HCT116 (cell line): ENCODE measurements at regions not wholly inside any gene's neighbourhood (a gene's known extent, or its start where the extent isn't known, plus 50 kb on each side); places are given as distances from the start of the nearest gene placed in this dataset.

Experiments
- ATAC-seq: fragments of 200-7000 bp; cut with Tn5 transposase; 2 replicates; pipeline ENCODE4 v1.9.1; 2020; ENCODE audit warnings: mild to moderate bottlenecking, moderate library complexity
- BruUV-seq: library from RNA; stranded (reverse); fragments of 400-500 nt; replicated peaks from 2 replicates; lab custom pipeline; 2021; lab: Mats Ljungman, UMichigan
- CTCF ChIA-PET: fragments of 300-600 bp; sonication (Branson Sonifier 250); formaldehyde crosslinking; loops from one replicate; lab custom pipeline; 2021; ENCODE audit warnings: antibody characterized with exemption; lab: Charles Lee
- POLR2A ChIA-PET: fragments of 300-600, 350-600 bp; sonication (Branson Sonifier 250); formaldehyde crosslinking; loops from one replicate; lab custom pipeline; 2021; ENCODE audit warnings: antibody characterized with exemption; lab: Charles Lee
- RAD21 ChIA-PET, 2 experiments: fragments of 300-600 bp; sonication (Branson Sonifier 250); formaldehyde crosslinking; loops; one replicate each; lab custom pipeline; 2023; ENCODE audit warnings: low total read pairs in 2 of 2; ENCODE audit not compliant: uncharacterized antibody in 2 of 2, unreplicated experiment in 2 of 2, low non-redundant PET in 1 of 2; lab: Charles Lee
- DNase-seq: peaks from one replicate; pipeline ENCODE4 v3.0.0-alpha.2; 2010; ENCODE audit warnings: low read depth, low spot score
- H2AFZ ChIP-seq: fragments of 200-600 bp; shearing (Covaris generic), sonication (generic); 2 replicates; pipeline ENCODE4 v1.6.1; 2017; ENCODE audit warnings: low read depth, mixed run types, mixed read lengths, antibody characterized with exemption, low read length; ENCODE audit not compliant: poor library complexity, severe bottlenecking
- H3K27ac ChIP-seq: 2 replicates; pipeline ENCODE4 v1.5.1; 2012; ENCODE audit warnings: low read depth, low read length
- H3K27me3 ChIP-seq: fragments of 200-600 bp; sonication (generic); 2 replicates; pipeline ENCODE4 v1.6.1; 2016; ENCODE audit warnings: mixed run types, low read length, mixed read lengths; ENCODE audit not compliant: insufficient read depth
- H3K36me3 ChIP-seq, 2 experiments: fragments of 200-500 bp in 1 of 2; fragments of 200-600 bp in 1 of 2; sonication (Bioruptor generic) in 1 of 2; sonication (generic) in 1 of 2; 2 replicates each; pipeline versions ENCODE4 v1.5.1 to v1.6.1; 2014 to 2016; ENCODE audit warnings: low read length in 2 of 2, inconsistent platforms in 1 of 2, mixed read lengths in 1 of 2, mixed run types in 1 of 2; ENCODE audit not compliant: insufficient read depth in 2 of 2, control insufficient read depth in 1 of 2
- H3K4me1 ChIP-seq, 2 experiments: fragments of 200-600 bp in 1 of 2; sonication (generic) in 1 of 2; 2 replicates each; pipeline versions ENCODE4 v1.5.1 to v1.6.1; 2012 to 2017; ENCODE audit warnings: low read length in 2 of 2, inconsistent platforms in 1 of 2, mild to moderate bottlenecking in 1 of 2, mixed read lengths in 1 of 2, mixed run types in 1 of 2, moderate library complexity in 1 of 2; ENCODE audit not compliant: insufficient read depth in 2 of 2, control insufficient read depth in 1 of 2
- H3K4me2 ChIP-seq: fragments of 200-600 bp; sonication (generic); 2 replicates; pipeline ENCODE4 v1.6.1; 2017; ENCODE audit warnings: mixed run types, low read length, mixed read lengths
- H3K4me3 ChIP-seq, 2 experiments: fragments of 200-600 bp in 1 of 2; sonication (generic) in 1 of 2; replicated peaks in 1 of 2; 2 replicates each; pipeline ENCODE4 v1.5.1; 2011 to 2016; ENCODE audit warnings: low read length in 2 of 2, control low read depth in 1 of 2, low read depth in 1 of 2, mild to moderate bottlenecking in 1 of 2, mixed read lengths in 1 of 2, mixed run types in 1 of 2
- H3K79me2 ChIP-seq: fragments of 200-600 bp; sonication (generic); 2 replicates; pipeline ENCODE4 v1.6.1; 2017; ENCODE audit warnings: mild to moderate bottlenecking, mixed run types, low read length, moderate library complexity, mixed read lengths; ENCODE audit not compliant: insufficient read depth
- H3K9ac ChIP-seq: fragments of 200-600 bp; sonication (generic); 2 replicates; pipeline ENCODE4 v1.6.1; 2016; ENCODE audit warnings: low read length, mixed read lengths
- H3K9me2 ChIP-seq: fragments of 200-600 bp; sonication (generic), shearing (Covaris generic); 2 replicates; pipeline ENCODE4 v1.6.1; 2017; ENCODE audit warnings: mixed run types, mild to moderate bottlenecking, moderate library complexity; ENCODE audit not compliant: insufficient read depth
- H3K9me3 ChIP-seq, 2 experiments: fragments of 200-500 bp in 1 of 2; fragments of 200-600 bp in 1 of 2; sonication (Bioruptor generic) in 1 of 2; sonication (generic) in 1 of 2; 2 replicates each; pipeline ENCODE4 v1.6.1; 2014 to 2017; ENCODE audit warnings: low read length in 2 of 2, mixed read lengths in 2 of 2, inconsistent platforms in 1 of 2, low read depth in 1 of 2, mild to moderate bottlenecking in 1 of 2, mixed run types in 1 of 2, moderate library complexity in 1 of 2; ENCODE audit not compliant: control insufficient read depth in 1 of 2, insufficient read depth in 1 of 2
- H4K20me1 ChIP-seq: fragments of 200-600 bp; sonication (generic), shearing (Covaris generic); 2 replicates; pipeline ENCODE4 v1.6.1; 2017; ENCODE audit warnings: mixed run types, mild to moderate bottlenecking, moderate library complexity; ENCODE audit not compliant: insufficient read depth
- CBX3 ChIP-seq: IDR thresholded peaks from 2 replicates; pipeline ENCODE4 v1.6.1; 2012; ENCODE audit warnings: low read depth
- ELF1 ChIP-seq: IDR thresholded peaks from 2 replicates; pipeline ENCODE4 v1.6.1; 2012; ENCODE audit warnings: low read depth, borderline replicate concordance
- JUND ChIP-seq: IDR thresholded peaks from 2 replicates; pipeline ENCODE4 v1.6.1; 2012
- POLR2A ChIP-seq: IDR thresholded peaks from 2 replicates; pipeline ENCODE4 v1.7.0; 2011; ENCODE audit warnings: borderline replicate concordance; ENCODE audit not compliant: insufficient read depth, insufficient read length; ENCODE audit errors: extremely low read depth
- POLR2AphosphoS5 ChIP-seq: IDR thresholded peaks from 2 replicates; pipeline ENCODE4 v1.6.1; 2011; ENCODE audit warnings: mild to moderate bottlenecking, low read depth, low read length, moderate library complexity
- SRF ChIP-seq: IDR thresholded peaks from 2 replicates; pipeline ENCODE4 v1.6.1; 2012; ENCODE audit warnings: low read depth
- TCF7L2 ChIP-seq: IDR thresholded peaks from 2 replicates; pipeline ENCODE4 v1.7.0; 2011; ENCODE audit warnings: borderline replicate concordance, inconsistent platforms; ENCODE audit not compliant: insufficient read depth, insufficient read length; ENCODE audit errors: extremely low read depth
- ZNF274 ChIP-seq: fragments of 200-500 bp; sonication (Bioruptor generic); IDR thresholded peaks from 2 replicates; pipeline ENCODE4 v1.6.1; 2014; ENCODE audit warnings: mild to moderate bottlenecking, low read depth, low read length, inconsistent platforms
- intact Hi-C: fragments of 100-400 bp; cut with micrococcal nuclease; formaldehyde crosslinking; loops from 2 replicates; pipeline ENCODE4 v1.10.0; 2022
- TF ChIP-seq, protein P1 (sequence below): IDR thresholded peaks from 2 replicates; pipeline ENCODE4 v1.6.1; 2011; ENCODE audit warnings: mild to moderate bottlenecking, low read length, moderate library complexity; ENCODE audit not compliant: insufficient replicate concordance; ENCODE audit errors: extremely low read depth
- TF ChIP-seq, protein P2 (sequence below): IDR thresholded peaks from 2 replicates; pipeline ENCODE4 v1.6.1; 2012
- TF ChIP-seq, protein P3 (sequence below): IDR thresholded peaks from 2 replicates; pipeline ENCODE4 v1.6.1; 2012; ENCODE audit warnings: low read depth

DNA sequence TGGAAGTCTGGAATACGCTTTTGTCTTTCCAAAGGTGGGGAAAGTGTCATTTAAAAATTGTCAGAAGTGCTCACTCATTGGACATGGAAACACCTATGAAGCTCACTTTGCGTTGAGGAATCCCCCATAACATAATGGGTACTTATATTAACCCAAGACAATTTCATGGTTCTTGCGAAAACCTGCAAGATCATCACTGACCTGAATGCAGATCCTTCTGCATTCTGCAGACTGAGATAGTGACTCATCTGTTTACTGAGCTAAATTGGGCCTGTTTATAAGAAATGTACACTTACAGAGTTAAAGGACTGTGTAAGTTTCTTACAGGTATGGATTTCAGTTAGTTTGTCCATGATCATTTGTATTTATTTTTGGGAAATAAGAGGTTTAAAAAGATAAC lies 153.0 kb downstream of the HMHB1 start:
- Histone ChIP-seq H4K20me1 (no peaks in the 10 kb centered on the region), H3K4me3 (no peak overlapping the region), H3K9ac (no peak overlapping the region), H3K79me2 (no peaks in the 10 kb centered on the region), H3K9me3 (no peaks in the 10 kb centered on the region), H3K4me2 (no peak overlapping the region), H3K36me3 (no peaks in the 10 kb centered on the region), H3K9me2 (no peaks in the 10 kb centered on the region), H2AFZ (no peak overlapping the region), H3K27ac (no peak overlapping the region), H3K27me3 (no peaks in the 10 kb centered on the region), H3K4me1 (no peaks in the 10 kb centered on the region)
- intact Hi-C loops, result loop anchor here (5.0 kb wide), 3 partner anchors 138 to 1043 kb away; no protein-coding TSS in a partner anchor
- ChIA-PET POLR2A (no interaction called here), CTCF (no interaction called here), RAD21 (no interaction called here)
- ATAC-seq, result no peak
- DNase-seq, result no peak
- BruUV-seq, result no TSS peak
- no peak for TF ChIP-seq TCF7L2
- TF ChIP-seq CBX3, result no peak
- no peak for TF ChIP-seq ELF1
- TF ChIP-seq POLR2AphosphoS5, result no peak
- TF ChIP-seq, protein P1, sequence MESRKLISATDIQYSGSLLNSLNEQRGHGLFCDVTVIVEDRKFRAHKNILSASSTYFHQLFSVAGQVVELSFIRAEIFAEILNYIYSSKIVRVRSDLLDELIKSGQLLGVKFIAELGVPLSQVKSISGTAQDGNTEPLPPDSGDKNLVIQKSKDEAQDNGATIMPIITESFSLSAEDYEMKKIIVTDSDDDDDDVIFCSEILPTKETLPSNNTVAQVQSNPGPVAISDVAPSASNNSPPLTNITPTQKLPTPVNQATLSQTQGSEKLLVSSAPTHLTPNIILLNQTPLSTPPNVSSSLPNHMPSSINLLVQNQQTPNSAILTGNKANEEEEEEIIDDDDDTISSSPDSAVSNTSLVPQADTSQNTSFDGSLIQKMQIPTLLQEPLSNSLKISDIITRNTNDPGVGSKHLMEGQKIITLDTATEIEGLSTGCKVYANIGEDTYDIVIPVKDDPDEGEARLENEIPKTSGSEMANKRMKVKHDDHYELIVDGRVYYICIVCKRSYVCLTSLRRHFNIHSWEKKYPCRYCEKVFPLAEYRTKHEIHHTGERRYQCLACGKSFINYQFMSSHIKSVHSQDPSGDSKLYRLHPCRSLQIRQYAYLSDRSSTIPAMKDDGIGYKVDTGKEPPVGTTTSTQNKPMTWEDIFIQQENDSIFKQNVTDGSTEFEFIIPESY, result no peak
- TF ChIP-seq JUND, result no peak
- no peak for TF ChIP-seq SRF
- no peak for TF ChIP-seq ZNF274
- TF ChIP-seq, protein P2, sequence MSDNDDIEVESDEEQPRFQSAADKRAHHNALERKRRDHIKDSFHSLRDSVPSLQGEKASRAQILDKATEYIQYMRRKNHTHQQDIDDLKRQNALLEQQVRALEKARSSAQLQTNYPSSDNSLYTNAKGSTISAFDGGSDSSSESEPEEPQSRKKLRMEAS, result no peak
- no peak for TF ChIP-seq POLR2A
- TF ChIP-seq, protein P3, sequence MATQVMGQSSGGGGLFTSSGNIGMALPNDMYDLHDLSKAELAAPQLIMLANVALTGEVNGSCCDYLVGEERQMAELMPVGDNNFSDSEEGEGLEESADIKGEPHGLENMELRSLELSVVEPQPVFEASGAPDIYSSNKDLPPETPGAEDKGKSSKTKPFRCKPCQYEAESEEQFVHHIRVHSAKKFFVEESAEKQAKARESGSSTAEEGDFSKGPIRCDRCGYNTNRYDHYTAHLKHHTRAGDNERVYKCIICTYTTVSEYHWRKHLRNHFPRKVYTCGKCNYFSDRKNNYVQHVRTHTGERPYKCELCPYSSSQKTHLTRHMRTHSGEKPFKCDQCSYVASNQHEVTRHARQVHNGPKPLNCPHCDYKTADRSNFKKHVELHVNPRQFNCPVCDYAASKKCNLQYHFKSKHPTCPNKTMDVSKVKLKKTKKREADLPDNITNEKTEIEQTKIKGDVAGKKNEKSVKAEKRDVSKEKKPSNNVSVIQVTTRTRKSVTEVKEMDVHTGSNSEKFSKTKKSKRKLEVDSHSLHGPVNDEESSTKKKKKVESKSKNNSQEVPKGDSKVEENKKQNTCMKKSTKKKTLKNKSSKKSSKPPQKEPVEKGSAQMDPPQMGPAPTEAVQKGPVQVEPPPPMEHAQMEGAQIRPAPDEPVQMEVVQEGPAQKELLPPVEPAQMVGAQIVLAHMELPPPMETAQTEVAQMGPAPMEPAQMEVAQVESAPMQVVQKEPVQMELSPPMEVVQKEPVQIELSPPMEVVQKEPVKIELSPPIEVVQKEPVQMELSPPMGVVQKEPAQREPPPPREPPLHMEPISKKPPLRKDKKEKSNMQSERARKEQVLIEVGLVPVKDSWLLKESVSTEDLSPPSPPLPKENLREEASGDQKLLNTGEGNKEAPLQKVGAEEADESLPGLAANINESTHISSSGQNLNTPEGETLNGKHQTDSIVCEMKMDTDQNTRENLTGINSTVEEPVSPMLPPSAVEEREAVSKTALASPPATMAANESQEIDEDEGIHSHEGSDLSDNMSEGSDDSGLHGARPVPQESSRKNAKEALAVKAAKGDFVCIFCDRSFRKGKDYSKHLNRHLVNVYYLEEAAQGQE, result no peak
